MM.1S (cell line): ENCODE measurements at regions not wholly inside any gene's neighbourhood (a gene's known extent, or its start where the extent isn't known, plus 50 kb on each side); places are given as distances from the start of the nearest gene placed in this dataset.

ENCODE experiments used
- DNase-seq: peaks from one replicate; pipeline ENCODE4 v3.0.0-alpha.2; 2015
- H2AFZ ChIP-seq: fragments of 300-600 bp; sonication (generic); 2 replicates; pipeline ENCODE4 v1.6.0; 2016; ENCODE audit warnings: antibody characterized with exemption, low read length
- H3F3A ChIP-seq: fragments of 300-600 bp; sonication (generic); 2 replicates; pipeline ENCODE4 v1.6.1; 2016; ENCODE audit warnings: mild to moderate bottlenecking, antibody characterized with exemption, low read length, moderate library complexity, mixed read lengths; ENCODE audit not compliant: insufficient read depth
- H3K27ac ChIP-seq: fragments of 300-600 bp; sonication (generic); 2 replicates; pipeline ENCODE4 v1.5.1; 2016; ENCODE audit warnings: mild to moderate bottlenecking, low read length
- H3K27me3 ChIP-seq: fragments of 300-600 bp; sonication (generic); replicated peaks from 2 replicates; pipeline ENCODE4 v1.6.0; 2016; ENCODE audit warnings: low read length; ENCODE audit not compliant: insufficient read depth
- H3K36me3 ChIP-seq: fragments of 300-600 bp; sonication (generic); replicated peaks from 2 replicates; pipeline ENCODE4 v1.6.1; 2016; ENCODE audit warnings: mild to moderate bottlenecking, low read length, mixed read lengths; ENCODE audit not compliant: insufficient read depth
- H3K4me1 ChIP-seq: fragments of 300-600 bp; sonication (generic); 2 replicates; pipeline ENCODE4 v1.6.1; 2016; ENCODE audit warnings: low read length, mixed read lengths
- H3K4me2 ChIP-seq: fragments of 300-600 bp; sonication (generic); 2 replicates; pipeline ENCODE4 v1.6.0; 2016; ENCODE audit warnings: low read depth, low read length
- H3K4me3 ChIP-seq: fragments of 300-600 bp; sonication (generic); 2 replicates; pipeline ENCODE4 v1.5.1; 2016; ENCODE audit warnings: low read length, mixed read lengths
- H3K79me2 ChIP-seq: fragments of 300-600 bp; sonication (generic); 2 replicates; pipeline ENCODE4 v1.6.1; 2016; ENCODE audit warnings: mixed run types, low read length, mixed read lengths
- H3K9ac ChIP-seq: fragments of 300-600 bp; sonication (generic); 2 replicates; pipeline ENCODE4 v1.6.1; 2016; ENCODE audit warnings: low read length, mixed read lengths
- H3K9me2 ChIP-seq: fragments of 300-600 bp; sonication (generic); replicated peaks from 2 replicates; pipeline ENCODE4 v1.6.1; 2016; ENCODE audit warnings: mild to moderate bottlenecking, low read length, mixed read lengths; ENCODE audit not compliant: insufficient read depth
- H3K9me3 ChIP-seq: fragments of 300-600 bp; sonication (generic); replicated peaks from 2 replicates; pipeline ENCODE4 v1.6.1; 2016; ENCODE audit warnings: mild to moderate bottlenecking, low read length, mixed read lengths; ENCODE audit not compliant: insufficient read depth
- H4K20me1 ChIP-seq: fragments of 300-600 bp; sonication (generic); 2 replicates; pipeline ENCODE4 v1.6.1; 2016; ENCODE audit warnings: mild to moderate bottlenecking, low read length, moderate library complexity, mixed read lengths; ENCODE audit not compliant: insufficient read depth
- CTCF ChIP-seq: fragments of 300-600 bp; sonication (generic); IDR thresholded peaks from 2 replicates; pipeline ENCODE4 v1.5.1; 2016; ENCODE audit warnings: antibody characterized with exemption, low read length, mixed read lengths
- EZH2 ChIP-seq: fragments of 300-600 bp; sonication (generic); optimal IDR thresholded peaks from 2 replicates; pipeline ENCODE3; 2017; ENCODE audit warnings: low read depth, mild to moderate bottlenecking, antibody characterized with exemption, low read length, mixed read lengths
- EZH2phosphoT487 ChIP-seq: fragments of 300-600 bp; sonication (generic); IDR thresholded peaks from 2 replicates; pipeline ENCODE4 v1.6.1; 2018; ENCODE audit warnings: antibody characterized with exemption, low read length

GRCh38 chr20:57888591-57888990 lies 178.8 kb upstream of the PMEPA1 start:
- no peak overlapping the region for H3K4me3 ChIP-seq

GRCh38 chr20:57884956-57885355 lies 175.1 kb upstream of the PMEPA1 start:
- Histone ChIP-seq H3K36me3 (no peaks in the 10 kb centered on the region), H2AFZ (no peak overlapping the region), H3K9me2 (no peaks in the 10 kb centered on the region), H3K9ac (no peak overlapping the region), H3K9me3 (no peaks in the 10 kb centered on the region), H3K4me2 (no peak overlapping the region), H3K79me2 (no peaks in the 10 kb centered on the region), H3K27me3 (peaks cover 86% of the 10 kb centered on the region), H3K4me1 (no peaks in the 10 kb centered on the region), H3K4me3 (no peak overlapping the region), H3K27ac (no peak overlapping the region), H3F3A (no peaks in the 10 kb centered on the region), H4K20me1 (no peaks in the 10 kb centered on the region)
- no peak for DNase-seq
- TF ChIP-seq EZH2phosphoT487 (no peak), EZH2 (no peak), CTCF (no peak)

More at GRCh38 chr20:57888591-57888990, 178.8 kb upstream of the PMEPA1 start:
- no peak for TF ChIP-seq EZH2phosphoT487
- TF ChIP-seq EZH2: no peak
- TF ChIP-seq CTCF: no peak
- Histone ChIP-seq H3K4me2 (no peak overlapping the region), H3K9ac (no peak overlapping the region), H3F3A (no peaks in the 10 kb centered on the region), H3K4me1 (no peaks in the 10 kb centered on the region), H3K9me3 (no peaks in the 10 kb centered on the region), H2AFZ (no peak overlapping the region), H3K9me2 (no peaks in the 10 kb centered on the region), H3K79me2 (no peaks in the 10 kb centered on the region), H3K27ac (no peak overlapping the region), H4K20me1 (no peaks in the 10 kb centered on the region), H3K27me3 (peaks cover 86% of the 10 kb centered on the region), H3K36me3 (no peaks in the 10 kb centered on the region)
- no peak for DNase-seq

GRCh38 chr20:57883761-57884160 lies 173.9 kb upstream of the PMEPA1 start:
- Histone ChIP-seq H3K36me3 (no peaks in the 10 kb centered on the region), H3K9ac (no peak overlapping the region), H3K4me1 (no peaks in the 10 kb centered on the region), H4K20me1 (no peaks in the 10 kb centered on the region), H3K27ac (no peak overlapping the region), H3F3A (no peaks in the 10 kb centered on the region), H3K9me2 (no peaks in the 10 kb centered on the region), H3K4me2 (no peak overlapping the region), H3K27me3 (peaks cover 92% of the 10 kb centered on the region), H3K4me3 (no peak overlapping the region), H2AFZ (no peak overlapping the region), H3K9me3 (no peaks in the 10 kb centered on the region), H3K79me2 (no peaks in the 10 kb centered on the region)
- no peak for TF ChIP-seq EZH2
- DNase-seq: no peak

- no peaks in the 10 kb centered on the region for H3F3A ChIP-seq
- H3K79me2 ChIP-seq: no peaks in the 10 kb centered on the region
- no peaks in the 10 kb centered on the region for H3K9me3 ChIP-seq
- TF ChIP-seq EZH2phosphoT487: no peak
- TF ChIP-seq CTCF: no peak
- H3K4me2 ChIP-seq: no peak overlapping the region
- H3K4me3 ChIP-seq: no peak overlapping the region
- H3K4me1 ChIP-seq: no peaks in the 10 kb centered on the region
- DNase-seq: no peak
- H2AFZ ChIP-seq: no peak overlapping the region
- H3K27ac ChIP-seq: no peak overlapping the region
- no peaks in the 10 kb centered on the region for H3K9me2 ChIP-seq
- no peaks in the 10 kb centered on the region for H3K36me3 ChIP-seq
- peaks cover 92% of the 10 kb centered on the region for H3K27me3 ChIP-seq
- no peaks in the 10 kb centered on the region for H4K20me1 ChIP-seq
- H3K9ac ChIP-seq: no peak overlapping the region
These were observed 173.4 kb upstream of the PMEPA1 start for GRCh38 chr20:57883224-57883623.
